Activated naive CD8-positive, alpha-beta T cell treated with anti-CD3 and anti-CD28 coated beads, Interleukin-2, amount 10 ng/mL, durations not matched to agents 7 days and 5 days (primary cell): ENCODE measurements at regions not wholly inside any gene's neighbourhood (a gene's known extent, or its start where the extent isn't known, plus 50 kb on each side); places are given as distances from the start of the nearest gene placed in this dataset.
"Not testable (repeated sequence)": the region's sequence is repeated elsewhere in the genome, so short reads cannot be mapped to it uniquely, and the experiment has no call there.

Experiments used
- ATAC-seq: fragments of 150-1000 bp; cut with Tn5 transposase; one replicate; pipeline ENCODE4 v1.10.0; 2021; ENCODE audit warnings: low read depth, moderate library complexity
- POLR2A ChIA-PET: fragments of 350-600 bp; sonication (Branson Sonifier 250); formaldehyde crosslinking; loops from one replicate; lab custom pipeline; 2021; ENCODE audit warnings: antibody characterized with exemption; lab: Charles Lee
- DNase-seq: peaks from one replicate; pipeline ENCODE4 v3.0.0; 2021
- H3K27ac Mint-ChIP-seq: one replicate; pipeline ENCODE4 v1.8.0; 2022; ENCODE audit warnings: mild to moderate bottlenecking, mixed read lengths
- H3K27me3 Mint-ChIP-seq: one replicate; pipeline ENCODE4 v1.8.0; 2022; ENCODE audit warnings: mild to moderate bottlenecking, moderate library complexity, mixed read lengths
- H3K36me3 Mint-ChIP-seq: one replicate; pipeline ENCODE4 v1.8.0; 2021; ENCODE audit warnings: mild to moderate bottlenecking, mixed read lengths
- H3K4me1 Mint-ChIP-seq: one replicate; pipeline ENCODE4 v1.8.0; 2021; ENCODE audit warnings: mixed read lengths
- H3K4me3 Mint-ChIP-seq: one replicate; pipeline ENCODE4 v1.8.0; 2022; ENCODE audit warnings: mild to moderate bottlenecking, moderate library complexity, mixed read lengths
- H3K9me3 Mint-ChIP-seq: one replicate; pipeline ENCODE4 v1.8.0; 2021; ENCODE audit warnings: mixed read lengths

GRCh38 chr7:97234494-97234893 is 117.0 kb downstream of the SDHAF3 start:
- H3K36me3 Mint-ChIP-seq, POLR2A ChIA-PET, DNase-seq, H3K4me3 Mint-ChIP-seq, H3K27me3 Mint-ChIP-seq, H3K27ac Mint-ChIP-seq, H3K4me1 Mint-ChIP-seq, ATAC-seq: not testable (repeated sequence)
- H3K9me3 Mint-ChIP-seq, result peaks cover 22% of the 10 kb centered on the region

GRCh38 chr7:97246317-97246716 is 128.8 kb downstream of the SDHAF3 start:
- no peak for DNase-seq
- H3K4me3 Mint-ChIP-seq, result no peak overlapping the region
- H3K27me3 Mint-ChIP-seq, result no peaks in the 10 kb centered on the region
- H3K4me1 Mint-ChIP-seq, result no peaks in the 10 kb centered on the region
- H3K36me3 Mint-ChIP-seq, result no peaks in the 10 kb centered on the region
- H3K9me3 Mint-ChIP-seq, result no peaks in the 10 kb centered on the region
- no peak overlapping the region for H3K27ac Mint-ChIP-seq
- no peak for ATAC-seq
- POLR2A ChIA-PET, result no interaction called here

DNA sequence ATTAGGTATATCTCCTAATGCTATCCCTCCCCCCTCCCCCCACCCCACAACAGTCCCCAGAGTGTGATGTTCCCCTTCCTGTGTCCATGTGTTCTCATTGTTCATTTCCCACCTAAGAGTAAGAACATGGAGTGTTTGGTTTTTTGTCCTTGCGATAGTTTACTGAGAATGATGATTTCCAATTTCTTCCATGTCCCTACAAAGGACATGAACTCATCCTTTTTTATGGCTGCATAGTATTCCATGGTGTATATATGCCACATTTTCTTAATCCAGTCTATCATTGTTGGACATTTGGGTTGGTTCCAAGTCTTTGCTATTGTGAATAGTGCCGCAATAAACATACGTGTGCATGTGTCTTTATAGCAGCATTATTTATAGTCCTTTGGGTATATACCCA is 140.7 kb downstream of the SDHAF3 start:
- ATAC-seq, POLR2A ChIA-PET, DNase-seq, H3K27me3 Mint-ChIP-seq, H3K9me3 Mint-ChIP-seq, H3K27ac Mint-ChIP-seq, H3K36me3 Mint-ChIP-seq, H3K4me1 Mint-ChIP-seq, H3K4me3 Mint-ChIP-seq: not testable (repeated sequence)

DNA sequence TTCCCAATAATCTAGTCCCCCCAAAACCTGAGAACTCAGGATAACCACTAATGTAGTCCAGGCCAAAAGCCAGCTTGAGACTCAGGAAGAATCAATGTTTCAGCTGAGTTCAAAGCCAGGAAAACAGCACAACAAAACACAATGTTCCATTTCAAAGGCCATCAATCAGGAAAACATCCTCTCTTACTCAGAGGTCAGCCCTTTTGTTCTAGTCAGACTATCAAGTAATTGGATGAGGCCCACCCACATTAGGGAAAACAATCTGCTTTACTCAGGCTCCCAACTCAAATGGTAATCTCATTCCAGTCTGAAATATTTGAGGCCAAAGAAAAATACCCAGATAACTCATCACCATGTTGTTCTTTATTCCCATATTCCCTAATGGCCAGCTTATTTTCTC is 152.2 kb downstream of the SDHAF3 start:
- ATAC-seq, result no peak
- Mint-ChIP-seq H3K36me3 (no peaks in the 10 kb centered on the region), H3K4me1 (no peaks in the 10 kb centered on the region), H3K9me3 (no peaks in the 10 kb centered on the region), H3K27ac (no peak overlapping the region), H3K4me3 (no peak overlapping the region), H3K27me3 (no peaks in the 10 kb centered on the region)
- no peak for DNase-seq
- POLR2A ChIA-PET, result no interaction called here

GRCh38 chr7:97270280-97270679 is 152.8 kb downstream of the SDHAF3 start:
- Mint-ChIP-seq H3K4me1 (no peaks in the 10 kb centered on the region), H3K4me3 (no peak overlapping the region), H3K9me3 (no peaks in the 10 kb centered on the region), H3K36me3 (no peaks in the 10 kb centered on the region), H3K27ac (no peak overlapping the region), H3K27me3 (no peaks in the 10 kb centered on the region)
- ATAC-seq (no peak), DNase-seq (no peak)
- POLR2A ChIA-PET, result no interaction called here

DNA sequence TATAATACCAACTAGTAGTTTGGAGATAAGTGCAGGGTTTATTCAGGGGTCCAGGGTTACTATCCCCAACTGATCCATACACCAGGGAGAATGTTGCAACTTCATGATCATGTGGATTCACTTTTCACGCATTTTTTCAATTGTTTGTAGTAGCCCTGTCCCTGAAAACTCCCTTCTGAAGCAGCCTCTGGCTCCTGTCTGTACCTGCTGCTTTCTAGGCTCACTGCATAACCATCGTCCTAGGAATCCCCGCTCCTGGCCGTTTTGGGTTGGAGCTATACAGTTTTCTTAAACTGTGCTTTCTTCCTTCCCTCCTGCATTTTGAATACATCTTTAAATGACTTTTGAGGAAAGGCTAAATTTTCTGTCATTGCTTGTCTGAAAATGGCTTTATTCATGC is 154.1 kb downstream of the SDHAF3 start:
- no peak for ATAC-seq
- Mint-ChIP-seq H3K36me3 (no peaks in the 10 kb centered on the region), H3K27ac (no peak overlapping the region), H3K4me3 (no peak overlapping the region), H3K4me1 (no peaks in the 10 kb centered on the region), H3K9me3 (no peaks in the 10 kb centered on the region), H3K27me3 (peaks cover 1% of the 10 kb centered on the region)
- DNase-seq, result no peak
- POLR2A ChIA-PET, result no interaction called here

- ATAC-seq (no peak), DNase-seq (no peak)
- no peak overlapping the region for H3K4me3 Mint-ChIP-seq
- H3K9me3 Mint-ChIP-seq, result no peaks in the 10 kb centered on the region
- H3K36me3 Mint-ChIP-seq, result no peaks in the 10 kb centered on the region
- no peaks in the 10 kb centered on the region for H3K4me1 Mint-ChIP-seq
- POLR2A ChIA-PET, result no interaction called here
- H3K27me3 Mint-ChIP-seq, result peaks cover 5% of the 10 kb centered on the region
- no peak overlapping the region for H3K27ac Mint-ChIP-seq
Measured at GRCh38 chr7:97272237-97272975, 154.9 kb downstream of the SDHAF3 start.

- no peak overlapping the region for H3K27ac Mint-ChIP-seq
Measured at GRCh38 chr7:97275475-97275874, 158.0 kb downstream of the SDHAF3 start.

DNA sequence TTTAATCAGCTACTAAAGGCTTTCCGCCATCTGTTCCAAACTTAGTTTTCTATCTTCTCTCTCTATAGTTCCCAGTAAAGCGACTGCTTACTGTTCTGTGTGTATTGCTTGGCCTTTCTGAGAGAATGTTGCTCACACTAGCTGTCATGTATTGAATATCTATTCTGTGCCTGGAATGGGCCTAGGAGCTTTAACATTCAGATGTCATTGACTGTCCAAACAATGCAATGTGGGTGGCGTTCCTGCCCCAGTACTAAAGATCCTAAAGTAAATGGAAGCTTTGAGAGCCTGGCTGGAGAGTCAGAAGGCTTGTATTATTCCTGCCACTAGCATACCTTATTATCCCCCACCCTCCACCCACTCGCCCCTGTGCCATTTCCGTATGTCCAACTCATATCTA is 163.5 kb downstream of the SDHAF3 start:
- POLR2A ChIA-PET, result no interaction called here
- Mint-ChIP-seq H3K4me3 (no peak overlapping the region), H3K9me3 (no peaks in the 10 kb centered on the region), H3K27ac (no peak overlapping the region), H3K27me3 (peaks cover 5% of the 10 kb centered on the region), H3K4me1 (no peaks in the 10 kb centered on the region), H3K36me3 (no peaks in the 10 kb centered on the region)
- DNase-seq (no peak), ATAC-seq (no peak)

More at GRCh38 chr7:97275475-97275874, 158.0 kb downstream of the SDHAF3 start:
- ATAC-seq (no peak), DNase-seq (no peak)
- no peaks in the 10 kb centered on the region for H3K36me3 Mint-ChIP-seq
- no peaks in the 10 kb centered on the region for H3K9me3 Mint-ChIP-seq
- H3K4me1 Mint-ChIP-seq, result no peaks in the 10 kb centered on the region
- no peak overlapping the region for H3K4me3 Mint-ChIP-seq
- peaks cover 5% of the 10 kb centered on the region for H3K27me3 Mint-ChIP-seq
- POLR2A ChIA-PET, result no interaction called here

GRCh38 chr7:97285348-97285747 is 167.8 kb downstream of the SDHAF3 start:
- no peaks in the 10 kb centered on the region for H3K27me3 Mint-ChIP-seq
- H3K4me1 Mint-ChIP-seq, result no peaks in the 10 kb centered on the region
- H3K4me3 Mint-ChIP-seq, result no peak overlapping the region
- no peak for DNase-seq
- H3K27ac Mint-ChIP-seq, result no peak overlapping the region
- no peak for ATAC-seq
- POLR2A ChIA-PET, result no interaction called here
- H3K9me3 Mint-ChIP-seq, result peaks cover 1% of the 10 kb centered on the region
- no peaks in the 10 kb centered on the region for H3K36me3 Mint-ChIP-seq

- Mint-ChIP-seq H3K4me1 (no peaks in the 10 kb centered on the region), H3K27me3 (peaks cover 7% of the 10 kb centered on the region), H3K27ac (no peak overlapping the region), H3K4me3 (no peak overlapping the region), H3K36me3 (no peaks in the 10 kb centered on the region), H3K9me3 (peaks cover 1% of the 10 kb centered on the region)
- no peak for DNase-seq
- no peak for ATAC-seq
- POLR2A ChIA-PET, result no interaction called here
Measured at GRCh38 chr7:97293031-97293430, 175.5 kb downstream of the SDHAF3 start.

DNA sequence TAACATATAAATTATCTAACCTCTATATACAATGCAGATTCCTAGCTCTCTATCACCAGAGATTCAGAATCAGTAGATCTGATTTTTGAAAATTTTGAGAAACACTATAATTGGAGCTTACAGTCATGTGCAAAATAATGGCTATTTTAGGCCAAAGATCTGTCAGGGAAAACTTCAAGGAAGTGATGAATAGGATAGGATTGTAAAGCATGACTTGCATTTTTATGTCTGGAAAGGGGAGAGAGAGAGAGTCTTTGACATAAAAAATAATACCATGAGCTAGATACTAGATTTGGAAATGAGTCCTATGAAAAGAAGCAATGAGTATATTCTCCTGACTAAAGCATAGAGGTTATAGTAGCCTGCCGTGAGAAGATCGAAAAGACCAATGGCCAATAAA is 181.1 kb downstream of the SDHAF3 start:
- H3K9me3 Mint-ChIP-seq, result no peaks in the 10 kb centered on the region

GRCh38 chr7:97305589-97305988 is 188.1 kb downstream of the SDHAF3 start:
- no peak overlapping the region for H3K27ac Mint-ChIP-seq
- no peaks in the 10 kb centered on the region for H3K9me3 Mint-ChIP-seq
- ATAC-seq (no peak), DNase-seq (no peak)
- no peaks in the 10 kb centered on the region for H3K36me3 Mint-ChIP-seq
- POLR2A ChIA-PET, result no interaction called here
- no peaks in the 10 kb centered on the region for H3K27me3 Mint-ChIP-seq
- H3K4me3 Mint-ChIP-seq, result no peak overlapping the region
- no peaks in the 10 kb centered on the region for H3K4me1 Mint-ChIP-seq

More for the DNA sequence above, 181.1 kb downstream of the SDHAF3 start:
- ATAC-seq (no peak), DNase-seq (no peak)
- Mint-ChIP-seq H3K36me3 (no peaks in the 10 kb centered on the region), H3K4me1 (no peaks in the 10 kb centered on the region), H3K4me3 (no peak overlapping the region), H3K27ac (no peak overlapping the region), H3K27me3 (peaks cover 7% of the 10 kb centered on the region)
- POLR2A ChIA-PET, result no interaction called here

GRCh38 chr7:97307521-97308108 is 190.1 kb downstream of the SDHAF3 start:
- ATAC-seq, result no peak
- no peak for DNase-seq

More at GRCh38 chr7:97307521-97308108, 190.1 kb downstream of the SDHAF3 start:
- Mint-ChIP-seq H3K4me3 (no peak overlapping the region), H3K27me3 (no peaks in the 10 kb centered on the region), H3K4me1 (no peaks in the 10 kb centered on the region), H3K9me3 (no peaks in the 10 kb centered on the region), H3K27ac (no peak overlapping the region), H3K36me3 (no peaks in the 10 kb centered on the region)
- POLR2A ChIA-PET, result no interaction called here
